HFF-Myc (cell line): ENCODE measurements at regions not wholly inside any gene's neighbourhood (a gene's known extent, or its start where the extent isn't known, plus 50 kb on each side); places are given as distances from the start of the nearest gene placed in this dataset.

Experiments
- DNase-seq: peaks from one replicate; pipeline ENCODE4 v3.0.0-alpha.2; 2011; ENCODE audit warnings: low read depth; ENCODE audit errors: extremely low read depth
- H3K4me3 ChIP-seq: replicated peaks from 2 replicates; pipeline ENCODE4 v1.5.1; 2011; ENCODE audit warnings: low read depth, mild to moderate bottlenecking, control low read depth, low read length
- CTCF ChIP-seq: IDR thresholded peaks from 2 replicates; pipeline ENCODE4 v1.5.1; 2012; ENCODE audit warnings: mild to moderate bottlenecking, low read depth, low read length, control low read depth; ENCODE audit errors: missing control alignments

- no peak overlapping the region for H3K4me3 ChIP-seq
- no peak for TF ChIP-seq CTCF
- no peak for DNase-seq
Observed at GRCh38 chr2:40824278-40824677, 372.4 kb upstream of the SLC8A1 start.

- no peak for TF ChIP-seq CTCF
- no peak for DNase-seq
- H3K4me3 ChIP-seq: no peak overlapping the region
Observed at GRCh38 chr2:40827392-40827791, 375.5 kb upstream of the SLC8A1 start.

- DNase-seq: no peak
- H3K4me3 ChIP-seq: no peak overlapping the region
- no peak for TF ChIP-seq CTCF
Observed at GRCh38 chr2:40831321-40831873, 379.5 kb upstream of the SLC8A1 start.

GRCh38 chr2:40841856-40842255 is 390.0 kb upstream of the SLC8A1 start:
- no peak for TF ChIP-seq CTCF
- no peak overlapping the region for H3K4me3 ChIP-seq
- DNase-seq: no peak

- TF ChIP-seq CTCF: no peak
- H3K4me3 ChIP-seq: no peak overlapping the region
- DNase-seq: no peak
Observed at GRCh38 chr2:40844353-40845277, 392.7 kb upstream of the SLC8A1 start.

- no peak for TF ChIP-seq CTCF
- no peak for DNase-seq
- no peak overlapping the region for H3K4me3 ChIP-seq
Observed at GRCh38 chr2:40851661-40852060, 399.8 kb upstream of the SLC8A1 start.
